Effector CD8-positive, alpha-beta T cell (primary cell): ENCODE measurements at regions not wholly inside any gene's neighbourhood (a gene's known extent, or its start where the extent isn't known, plus 50 kb on each side); places are given as distances from the start of the nearest gene placed in this dataset.
"Not testable (repeated sequence)": the region's sequence is repeated elsewhere in the genome, so short reads cannot be mapped to it uniquely, and the experiment has no call there.

Source experiments
- DNase-seq: peaks from one replicate; lab custom pipeline; 2025; lab: John Stamatoyannopoulos, UW

GRCh38 chr6:120930500-120930899 lies 403.8 kb downstream of the TBC1D32 start:
- DNase-seq, result not testable (repeated sequence)

GRCh38 chr6:120924214-120924613 lies 410.1 kb downstream of the TBC1D32 start:
- no peak for DNase-seq

- DNase-seq, result no peak
These were observed 416.1 kb downstream of the TBC1D32 start for GRCh38 chr6:120918137-120918536.

- DNase-seq, result no peak
These were observed 417.4 kb downstream of the TBC1D32 start for GRCh38 chr6:120916844-120917243.

GRCh38 chr6:120913486-120913885 lies 420.8 kb downstream of the TBC1D32 start:
- DNase-seq, result no peak

- no peak for DNase-seq
These were observed 425.5 kb downstream of the TBC1D32 start for GRCh38 chr6:120908767-120909166.

GRCh38 chr6:120903836-120904235 lies 430.4 kb downstream of the TBC1D32 start:
- DNase-seq, result no peak

GRCh38 chr6:120899932-120900331 lies 434.3 kb downstream of the TBC1D32 start:
- no peak for DNase-seq

GRCh38 chr6:120894077-120894476 lies 440.2 kb downstream of the TBC1D32 start:
- DNase-seq, result no peak

- no peak for DNase-seq
These were observed 457.3 kb downstream of the TBC1D32 start for GRCh38 chr6:120876931-120877330.

GRCh38 chr6:120876424-120876823 lies 457.9 kb downstream of the TBC1D32 start:
- no peak for DNase-seq

GRCh38 chr6:120875900-120876299 lies 458.4 kb downstream of the TBC1D32 start:
- DNase-seq, result no peak

- DNase-seq, result no peak
These were observed 459.9 kb downstream of the TBC1D32 start for GRCh38 chr6:120874422-120874821.

- DNase-seq, result no peak
These were observed 461.0 kb downstream of the TBC1D32 start for GRCh38 chr6:120873125-120873865.

- no peak for DNase-seq
These were observed 462.1 kb downstream of the TBC1D32 start for GRCh38 chr6:120872262-120872578.

GRCh38 chr6:120871416-120872261 lies 462.6 kb downstream of the TBC1D32 start:
- DNase-seq, result no peak

GRCh38 chr6:120869397-120869796 lies 464.9 kb downstream of the TBC1D32 start:
- DNase-seq, result no peak

- DNase-seq, result no peak
These were observed 476.9 kb downstream of the TBC1D32 start for GRCh38 chr6:120857422-120857821.

- no peak for DNase-seq
These were observed 479.7 kb downstream of the TBC1D32 start for GRCh38 chr6:120854583-120854982.

- DNase-seq, result no peak
These were observed 480.8 kb downstream of the TBC1D32 start for GRCh38 chr6:120853489-120853888.

GRCh38 chr6:120852293-120852849 lies 481.9 kb downstream of the TBC1D32 start:
- no peak for DNase-seq

GRCh38 chr6:120826253-120826652 lies 508.0 kb downstream of the TBC1D32 start:
- no peak for DNase-seq

GRCh38 chr6:120816794-120817193 lies 517.5 kb downstream of the TBC1D32 start:
- no peak for DNase-seq
